ENCODE measurements at regions not wholly inside any gene's neighbourhood (a gene's known extent, or its start where the extent isn't known, plus 50 kb on each side); places are given as distances from the start of the nearest gene placed in this dataset.

DNA sequence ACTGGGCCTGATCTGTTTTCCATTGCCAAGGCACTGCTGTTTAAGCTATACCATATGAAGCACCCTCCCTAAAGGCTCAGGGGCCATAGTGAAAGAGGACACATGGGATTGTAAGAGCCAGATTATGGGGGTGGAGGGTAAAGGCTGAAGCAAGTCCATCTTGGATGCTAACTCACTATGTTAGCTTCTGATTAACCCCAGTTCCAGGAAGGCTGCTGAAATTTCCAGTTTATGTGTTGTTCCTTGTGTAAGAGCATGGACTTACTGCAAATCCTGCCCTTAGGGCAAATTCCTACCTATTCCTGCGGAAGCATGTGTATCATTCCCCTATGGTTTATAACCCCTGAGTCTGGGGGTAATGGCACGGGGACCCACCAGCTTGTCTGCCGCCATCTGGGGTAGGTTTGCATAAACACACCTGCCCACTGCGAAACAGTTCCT lies 91.8 kb upstream of the SERBP1 start:
- H3K27ac ChIP-seq (ENCODE audit: low read depth, low read length), result no peak overlapping the region
- ChIA-PET CTCF (interaction anchor here (0.7 to 1.4 kb wide), 4 partner anchors 10 to 238 kb away, joined by 3 to 4 read pairs (median 3); no protein-coding TSS in a partner anchor), RAD21 (ENCODE audit: low non-redundant PET in 1 of 2, low total read pairs in 2 of 2, uncharacterized antibody in 2 of 2, unreplicated experiment in 2 of 2) (no interaction called here), POLR2A (interaction anchor here (1.2 kb wide), 1 partner anchor 18 kb away, joined by 3 read pairs; no protein-coding TSS in a partner anchor)
- TF ChIP-seq, protein P1, sequence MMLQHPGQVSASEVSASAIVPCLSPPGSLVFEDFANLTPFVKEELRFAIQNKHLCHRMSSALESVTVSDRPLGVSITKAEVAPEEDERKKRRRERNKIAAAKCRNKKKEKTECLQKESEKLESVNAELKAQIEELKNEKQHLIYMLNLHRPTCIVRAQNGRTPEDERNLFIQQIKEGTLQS (IDR thresholded peaks at IDR 0.05), result no peak
- TF ChIP-seq SP1 (IDR thresholded peaks at IDR 0.05; ENCODE audit: low read depth), result no peak
- TF ChIP-seq ELF1 (IDR thresholded peaks at IDR 0.05; ENCODE audit: borderline replicate concordance, low read depth), result no peak
- no peak for TF ChIP-seq EGR1 (IDR thresholded peaks at IDR 0.05; ENCODE audit: low read depth)
- TF ChIP-seq MAX (IDR thresholded peaks at IDR 0.05), result no peak
- TF ChIP-seq, protein P2, sequence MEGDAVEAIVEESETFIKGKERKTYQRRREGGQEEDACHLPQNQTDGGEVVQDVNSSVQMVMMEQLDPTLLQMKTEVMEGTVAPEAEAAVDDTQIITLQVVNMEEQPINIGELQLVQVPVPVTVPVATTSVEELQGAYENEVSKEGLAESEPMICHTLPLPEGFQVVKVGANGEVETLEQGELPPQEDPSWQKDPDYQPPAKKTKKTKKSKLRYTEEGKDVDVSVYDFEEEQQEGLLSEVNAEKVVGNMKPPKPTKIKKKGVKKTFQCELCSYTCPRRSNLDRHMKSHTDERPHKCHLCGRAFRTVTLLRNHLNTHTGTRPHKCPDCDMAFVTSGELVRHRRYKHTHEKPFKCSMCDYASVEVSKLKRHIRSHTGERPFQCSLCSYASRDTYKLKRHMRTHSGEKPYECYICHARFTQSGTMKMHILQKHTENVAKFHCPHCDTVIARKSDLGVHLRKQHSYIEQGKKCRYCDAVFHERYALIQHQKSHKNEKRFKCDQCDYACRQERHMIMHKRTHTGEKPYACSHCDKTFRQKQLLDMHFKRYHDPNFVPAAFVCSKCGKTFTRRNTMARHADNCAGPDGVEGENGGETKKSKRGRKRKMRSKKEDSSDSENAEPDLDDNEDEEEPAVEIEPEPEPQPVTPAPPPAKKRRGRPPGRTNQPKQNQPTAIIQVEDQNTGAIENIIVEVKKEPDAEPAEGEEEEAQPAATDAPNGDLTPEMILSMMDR (IDR thresholded peaks at IDR 0.05 in 2 of 3, conservative IDR thresholded peaks at IDR 0.05 in 1 of 3; ENCODE audit: borderline replicate concordance in 1 of 3, insufficient read depth in 1 of 3, low read depth in 2 of 3, low read length in 2 of 3), result no peak
- no peak for TF ChIP-seq POLR2A (IDR thresholded peaks at IDR 0.05; ENCODE audit: borderline replicate concordance, extremely low read depth, insufficient read depth, insufficient read length)
- TF ChIP-seq EZH2 (IDR thresholded peaks at IDR 0.05), result no peak
- no peak for TF ChIP-seq CEBPB (IDR thresholded peaks at IDR 0.05; ENCODE audit: low read depth)
- TF ChIP-seq POLR2AphosphoS5 (IDR thresholded peaks at IDR 0.05; ENCODE audit: low read depth, low read length), result no peak
- no peak for TF ChIP-seq RAD21 (IDR thresholded peaks at IDR 0.05; ENCODE audit: low read depth)
- no peak for TF ChIP-seq TCF7L2 (IDR thresholded peaks at IDR 0.05; ENCODE audit: borderline replicate concordance, extremely low read depth, insufficient read depth, insufficient read length)
- TF ChIP-seq CBX3 (IDR thresholded peaks at IDR 0.05; ENCODE audit: low read depth), result no peak
- no peak for TF ChIP-seq SIN3A (IDR thresholded peaks at IDR 0.05; ENCODE audit: low read depth)
- TF ChIP-seq JUND (IDR thresholded peaks at IDR 0.05), result no peak
- TF ChIP-seq FOSL1 (IDR thresholded peaks at IDR 0.05; ENCODE audit: low read depth), result no peak
- no peak for TF ChIP-seq ZFX (IDR thresholded peaks at IDR 0.05)
- TF ChIP-seq, protein P3, sequence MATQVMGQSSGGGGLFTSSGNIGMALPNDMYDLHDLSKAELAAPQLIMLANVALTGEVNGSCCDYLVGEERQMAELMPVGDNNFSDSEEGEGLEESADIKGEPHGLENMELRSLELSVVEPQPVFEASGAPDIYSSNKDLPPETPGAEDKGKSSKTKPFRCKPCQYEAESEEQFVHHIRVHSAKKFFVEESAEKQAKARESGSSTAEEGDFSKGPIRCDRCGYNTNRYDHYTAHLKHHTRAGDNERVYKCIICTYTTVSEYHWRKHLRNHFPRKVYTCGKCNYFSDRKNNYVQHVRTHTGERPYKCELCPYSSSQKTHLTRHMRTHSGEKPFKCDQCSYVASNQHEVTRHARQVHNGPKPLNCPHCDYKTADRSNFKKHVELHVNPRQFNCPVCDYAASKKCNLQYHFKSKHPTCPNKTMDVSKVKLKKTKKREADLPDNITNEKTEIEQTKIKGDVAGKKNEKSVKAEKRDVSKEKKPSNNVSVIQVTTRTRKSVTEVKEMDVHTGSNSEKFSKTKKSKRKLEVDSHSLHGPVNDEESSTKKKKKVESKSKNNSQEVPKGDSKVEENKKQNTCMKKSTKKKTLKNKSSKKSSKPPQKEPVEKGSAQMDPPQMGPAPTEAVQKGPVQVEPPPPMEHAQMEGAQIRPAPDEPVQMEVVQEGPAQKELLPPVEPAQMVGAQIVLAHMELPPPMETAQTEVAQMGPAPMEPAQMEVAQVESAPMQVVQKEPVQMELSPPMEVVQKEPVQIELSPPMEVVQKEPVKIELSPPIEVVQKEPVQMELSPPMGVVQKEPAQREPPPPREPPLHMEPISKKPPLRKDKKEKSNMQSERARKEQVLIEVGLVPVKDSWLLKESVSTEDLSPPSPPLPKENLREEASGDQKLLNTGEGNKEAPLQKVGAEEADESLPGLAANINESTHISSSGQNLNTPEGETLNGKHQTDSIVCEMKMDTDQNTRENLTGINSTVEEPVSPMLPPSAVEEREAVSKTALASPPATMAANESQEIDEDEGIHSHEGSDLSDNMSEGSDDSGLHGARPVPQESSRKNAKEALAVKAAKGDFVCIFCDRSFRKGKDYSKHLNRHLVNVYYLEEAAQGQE (IDR thresholded peaks at IDR 0.05; ENCODE audit: low read depth), result no peak
- ATAC-seq, result no peak
- H3K4me3 ChIP-seq (replicated peaks in 1 of 2; ENCODE audit: low read depth in 1 of 2, low read length in 2 of 2), result no peak overlapping the region
- no peaks in the 10 kb centered on the region for H3K27me3 ChIP-seq (ENCODE audit: insufficient read depth, low read length)
- H3K4me1 ChIP-seq (ENCODE audit: control insufficient read depth in 1 of 2, insufficient read depth in 2 of 2, low read length in 2 of 2), result peaks cover 0 to 7% of the 10 kb centered on the region in 2 experiments; a peak in 1 of 4 replicates
- no peaks in the 10 kb centered on the region for H3K9me2 ChIP-seq (ENCODE audit: insufficient read depth)
- H3K9me3 ChIP-seq (ENCODE audit: control insufficient read depth in 1 of 2, insufficient read depth in 1 of 2, low read depth in 1 of 2, low read length in 2 of 2), result peaks cover 0 to 5% of the 10 kb centered on the region in 2 experiments; a peak in 1 of 4 replicates
- no peaks in the 10 kb centered on the region for H3K79me2 ChIP-seq (ENCODE audit: insufficient read depth, low read length)
- BruUV-seq (replicated peaks), result no TSS peak
- no peaks in the 10 kb centered on the region for H3K36me3 ChIP-seq (ENCODE audit: control insufficient read depth in 1 of 2, insufficient read depth in 2 of 2, low read length in 2 of 2)
- DNase-seq (ENCODE audit: low read depth, low spot score), result no peak
- H2AFZ ChIP-seq (ENCODE audit: low read depth, low read length, poor library complexity, severe bottlenecking), result no peak overlapping the region
- intact Hi-C loops (cut with micrococcal nuclease), result no loop called here
- no peak overlapping the region for H3K4me2 ChIP-seq (ENCODE audit: low read length)
- no peaks in the 10 kb centered on the region for H4K20me1 ChIP-seq (ENCODE audit: insufficient read depth)
- H3K9ac ChIP-seq (ENCODE audit: low read length), result no peak overlapping the region
